H1 (cell line): ENCODE measurements at regions not wholly inside any gene's neighbourhood (a gene's known extent, or its start where the extent isn't known, plus 50 kb on each side); places are given as distances from the start of the nearest gene placed in this dataset.

Experiments
- CTBP2 ChIP-seq: IDR thresholded peaks from 2 replicates; pipeline ENCODE4 v1.7.0; 2011; ENCODE audit warnings: borderline replicate concordance, mild to moderate bottlenecking, moderate library complexity, mixed read lengths, low read length; ENCODE audit not compliant: insufficient read depth, insufficient read length
- GABPA ChIP-seq: IDR thresholded peaks from 2 replicates; pipeline ENCODE4 v1.6.1; 2011; ENCODE audit warnings: mild to moderate bottlenecking, low read length, moderate library complexity, borderline replicate concordance; ENCODE audit not compliant: insufficient read depth

DNA sequence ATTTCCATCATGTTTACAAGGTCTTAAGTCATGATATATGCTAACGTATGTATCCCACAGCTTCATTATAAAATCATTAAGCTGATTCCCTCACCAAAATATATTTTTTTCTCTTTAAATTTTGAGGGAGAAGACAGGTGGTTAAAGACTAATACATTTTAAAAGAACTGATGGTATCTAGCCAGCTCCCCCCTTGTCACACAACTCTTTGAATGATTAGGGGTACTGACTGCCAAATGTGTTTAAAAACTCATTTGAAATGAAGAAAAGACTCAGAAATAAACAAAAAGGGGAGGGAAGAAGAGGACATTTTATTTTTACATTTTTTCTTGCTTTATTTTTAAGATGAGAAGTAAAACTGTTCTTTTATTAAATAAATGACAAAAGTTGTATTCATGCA is 805.3 kb downstream of the SATB2 start (continued):
- TF ChIP-seq CTBP2: no peak
- no peak for TF ChIP-seq GABPA
